ENCODE measurements at regions not wholly inside any gene's neighbourhood (a gene's known extent, or its start where the extent isn't known, plus 50 kb on each side); places are given as distances from the start of the nearest gene placed in this dataset.

GRCh38 chr3:107193116-107193515 is 184.1 kb upstream of the CCDC54 start (continued):
- TF ChIP-seq NFIC (IDR thresholded peaks at IDR 0.05; ENCODE audit: borderline replicate concordance), result no peak
- no peak for TF ChIP-seq JUND (IDR thresholded peaks at IDR 0.05)

- POLR2A ChIA-PET, result no interaction called here
- TF ChIP-seq EP300 (IDR thresholded peaks at IDR 0.05; ENCODE audit: borderline replicate concordance in 1 of 2, low read depth in 1 of 2, low read length in 1 of 2) (no peak), MEF2A (IDR thresholded peaks at IDR 0.05; ENCODE audit: borderline replicate concordance, low read depth) (no peak), USF1 (IDR thresholded peaks at IDR 0.05; ENCODE audit: borderline replicate concordance, low read depth) (no peak), TCF12 (IDR thresholded peaks at IDR 0.05) (no peak), RCOR1 (IDR thresholded peaks at IDR 0.05; ENCODE audit: low read length) (no peak), TAF1 (IDR thresholded peaks at IDR 0.05; ENCODE audit: borderline replicate concordance, low read depth, low read length) (no peak), MAX (IDR thresholded peaks at IDR 0.05; ENCODE audit: low read depth) (no peak), REST (IDR thresholded peaks at IDR 0.05; ENCODE audit: low read depth, low read length) (no peak), ZBTB33 (IDR thresholded peaks at IDR 0.05; ENCODE audit: borderline replicate concordance, low read depth) (no peak)
- Histone ChIP-seq H3K4me3 (ENCODE audit: low read depth in 2 of 2, low read length in 1 of 2) (no peak overlapping the region), H2AFZ (ENCODE audit: low read depth) (no peak overlapping the region), H3K9ac (no peak overlapping the region), H3F3A (replicated peaks; ENCODE audit: insufficient read depth) (no peaks in the 10 kb centered on the region), H3K9me3 (no peaks in the 10 kb centered on the region), H3K4me1 (ENCODE audit: control insufficient read depth in 1 of 2, insufficient read depth in 2 of 2, low read depth in 1 of 2, low read length in 1 of 2) (peaks cover 0 to 3% of the 10 kb centered on the region in 2 experiments; a peak in 2 of 4 replicates), H3K27me3 (ENCODE audit: insufficient read depth) (no peaks in the 10 kb centered on the region), H3K36me3 (replicated peaks in 1 of 2; ENCODE audit: control insufficient read depth in 1 of 2, insufficient read depth in 2 of 2, low read length in 1 of 2) (no peaks in the 10 kb centered on the region), H4K20me1 (ENCODE audit: insufficient read depth) (no peaks in the 10 kb centered on the region), H3K27ac (ENCODE audit: low read depth in 2 of 2, low read length in 1 of 2) (no peak overlapping the region), H3K9me2 (no peaks in the 10 kb centered on the region), H3K4me2 (no peak overlapping the region), H3K79me2 (ENCODE audit: insufficient read depth) (no peaks in the 10 kb centered on the region)
- DNase-seq, result no peak
- 78% methylated on average over 9 of the region's 9 CpGs for WGBS (ENCODE audit: low lambda C conversion rate)
- CTCF ChIA-PET, result interaction anchor here (1.2 to 1.3 kb wide), 2 partner anchors 30 to 37 kb away, joined by 3 read pairs; no protein-coding TSS in a partner anchor
These were observed 178.6 kb upstream of the CCDC54 start for GRCh38 chr3:107198581-107199181.

Data from SK-N-SH (cell line).